Brain microvascular endothelial cell (primary cell): ENCODE measurements at regions not wholly inside any gene's neighbourhood (a gene's known extent, or its start where the extent isn't known, plus 50 kb on each side); places are given as distances from the start of the nearest gene placed in this dataset.
"Not testable (repeated sequence)": the region's sequence is repeated elsewhere in the genome, so short reads cannot be mapped to it uniquely, and the experiment has no call there.

Experiments
- DNase-seq: peaks from one replicate; pipeline ENCODE4 v3.0.0-alpha.2; 2020
- H3K27ac ChIP-seq: fragments of 250-450 bp; sonication (Bioruptor Pico); 2 replicates; pipeline ENCODE4 v1.5.1; 2020; ENCODE audit warnings: mild to moderate bottlenecking, moderate library complexity
- H3K27me3 ChIP-seq: fragments of 250-450 bp; sonication (Bioruptor Pico); replicated peaks from 2 replicates; pipeline ENCODE4 v1.5.1; 2020; ENCODE audit warnings: mild to moderate bottlenecking
- H3K36me3 ChIP-seq: fragments of 250-450 bp; sonication (Bioruptor Pico); replicated peaks from 2 replicates; pipeline ENCODE4 v1.5.1; 2020; ENCODE audit warnings: mild to moderate bottlenecking
- H3K4me3 ChIP-seq: 2 replicates; pipeline ENCODE4 v1.5.1; 2011; ENCODE audit warnings: low read depth, mild to moderate bottlenecking, control low read depth, low read length, moderate library complexity
- CTCF ChIP-seq: IDR thresholded peaks from 2 replicates; pipeline ENCODE4 v1.5.1; 2011; ENCODE audit warnings: low read depth, mild to moderate bottlenecking, moderate library complexity, low read length, control low read depth, inconsistent platforms; ENCODE audit errors: missing control alignments
- in situ Hi-C: cut with HindIII; loops from 2 replicates; pipeline ENCODE4 v1.10.0; 2017; ENCODE audit warnings: low sequenced_read_pairs, low pct_ligation_motif_present

GRCh38 chr2:40030456-40030975 is 251.5 kb upstream of the THUMPD2 start:
- in situ Hi-C loops, result no loop called here
- TF ChIP-seq CTCF, result no peak
- H3K27ac ChIP-seq, result no peak overlapping the region
- no peak overlapping the region for H3K4me3 ChIP-seq
- DNase-seq, result no peak
- no peaks in the 10 kb centered on the region for H3K27me3 ChIP-seq
- no peaks in the 10 kb centered on the region for H3K36me3 ChIP-seq

GRCh38 chr2:40028792-40029488 is 249.9 kb upstream of the THUMPD2 start:
- no peak for TF ChIP-seq CTCF
- in situ Hi-C loops, result no loop called here
- Histone ChIP-seq H3K27me3 (no peaks in the 10 kb centered on the region), H3K27ac (no peak overlapping the region), H3K4me3 (no peak overlapping the region), H3K36me3 (no peaks in the 10 kb centered on the region)
- DNase-seq, result no peak

- no peak overlapping the region for H3K4me3 ChIP-seq
- DNase-seq, result peak; percentile 22
- no peaks in the 10 kb centered on the region for H3K27me3 ChIP-seq
- H3K27ac ChIP-seq, result no peak overlapping the region
- H3K36me3 ChIP-seq, result no peaks in the 10 kb centered on the region
- in situ Hi-C loops, result no loop called here
- no peak for TF ChIP-seq CTCF
Observed at GRCh38 chr2:40027968-40028367, 248.9 kb upstream of the THUMPD2 start.

GRCh38 chr2:40025276-40025675 is 246.2 kb upstream of the THUMPD2 start:
- H3K27me3 ChIP-seq, H3K36me3 ChIP-seq, in situ Hi-C loops, DNase-seq, H3K4me3 ChIP-seq, H3K27ac ChIP-seq: not testable (repeated sequence)

GRCh38 chr2:40020997-40021396 is 241.9 kb upstream of the THUMPD2 start:
- no peak for DNase-seq
- in situ Hi-C loops, result no loop called here
- no peaks in the 10 kb centered on the region for H3K27me3 ChIP-seq
- H3K36me3 ChIP-seq, result no peaks in the 10 kb centered on the region
- no peak for TF ChIP-seq CTCF
- no peak overlapping the region for H3K27ac ChIP-seq
- no peak overlapping the region for H3K4me3 ChIP-seq

GRCh38 chr2:40016151-40016885 is 237.3 kb upstream of the THUMPD2 start:
- no peak overlapping the region for H3K4me3 ChIP-seq
- TF ChIP-seq CTCF, result no peak
- DNase-seq, result no peak
- H3K27ac ChIP-seq, result no peak overlapping the region
- H3K36me3 ChIP-seq, result no peaks in the 10 kb centered on the region
- in situ Hi-C loops, result no loop called here
- no peaks in the 10 kb centered on the region for H3K27me3 ChIP-seq

- DNase-seq, H3K4me3 ChIP-seq, H3K27ac ChIP-seq, H3K27me3 ChIP-seq, in situ Hi-C loops, H3K36me3 ChIP-seq: not testable (repeated sequence)
Observed at GRCh38 chr2:40013962-40014361, 234.9 kb upstream of the THUMPD2 start.
